GM23248 (cell line): ENCODE measurements at regions not wholly inside any gene's neighbourhood (a gene's known extent, or its start where the extent isn't known, plus 50 kb on each side); places are given as distances from the start of the nearest gene placed in this dataset.

Experiments
- DNase-seq: peaks from one replicate; pipeline ENCODE4 v3.0.0-alpha.2; 2015
- H2AFZ ChIP-seq: fragments of 200-600 bp; sonication (generic); 2 replicates; pipeline ENCODE4 v1.6.1; 2016; ENCODE audit warnings: antibody characterized with exemption
- H3F3A ChIP-seq: fragments of 200-600 bp; sonication (generic); 2 replicates; pipeline ENCODE4 v1.6.1; 2016; ENCODE audit warnings: mild to moderate bottlenecking, antibody characterized with exemption, mixed run types; ENCODE audit not compliant: insufficient read depth
- H3K27ac ChIP-seq: fragments of 200-600 bp; sonication (generic); 2 replicates; pipeline ENCODE4 v1.5.1; 2016; ENCODE audit warnings: mild to moderate bottlenecking
- H3K27me3 ChIP-seq: fragments of 200-600 bp; sonication (generic); replicated peaks from 2 replicates; pipeline ENCODE4 v1.6.1; 2016; ENCODE audit warnings: mild to moderate bottlenecking; ENCODE audit not compliant: insufficient read depth
- H3K36me3 ChIP-seq: fragments of 200-600 bp; sonication (generic); 2 replicates; pipeline ENCODE4 v1.6.1; 2016; ENCODE audit warnings: low read depth, mild to moderate bottlenecking
- H3K4me1 ChIP-seq: fragments of 200-600 bp; sonication (generic); 2 replicates; pipeline ENCODE4 v1.6.1; 2016; ENCODE audit warnings: mild to moderate bottlenecking; ENCODE audit not compliant: insufficient read depth
- H3K4me2 ChIP-seq: fragments of 200-600 bp; sonication (generic); one replicate; pipeline ENCODE4 v1.6.1; 2016; ENCODE audit warnings: mild to moderate bottlenecking; ENCODE audit not compliant: unreplicated experiment
- H3K4me3 ChIP-seq: fragments of 200-600 bp; sonication (generic); 2 replicates; pipeline ENCODE4 v1.5.1; 2016; ENCODE audit warnings: mild to moderate bottlenecking
- H3K79me2 ChIP-seq: fragments of 200-600 bp; sonication (generic); 2 replicates; pipeline ENCODE4 v1.6.1; 2016; ENCODE audit warnings: mild to moderate bottlenecking; ENCODE audit not compliant: insufficient read depth
- H3K9ac ChIP-seq: fragments of 200-600 bp; sonication (generic); 2 replicates; pipeline ENCODE4 v1.6.1; 2016; ENCODE audit warnings: mild to moderate bottlenecking
- H3K9me2 ChIP-seq: fragments of 200-600 bp; sonication (generic); 2 replicates; pipeline ENCODE4 v1.6.1; 2016; ENCODE audit warnings: mixed run types, mild to moderate bottlenecking, moderate library complexity; ENCODE audit not compliant: insufficient read depth
- H3K9me3 ChIP-seq: fragments of 200-600 bp; sonication (generic); one replicate; pipeline ENCODE4 v1.6.1; 2017; ENCODE audit warnings: low read depth
- H4K20me1 ChIP-seq: fragments of 200-600 bp; sonication (generic); 2 replicates; pipeline ENCODE4 v1.6.0; 2016; ENCODE audit not compliant: insufficient read depth
- EZH2 ChIP-seq: fragments of 200-600 bp; sonication (generic); IDR thresholded peaks from 2 replicates; pipeline ENCODE4 v1.6.1; 2018; ENCODE audit warnings: antibody characterized with exemption, mild to moderate bottlenecking; ENCODE audit not compliant: insufficient read depth, poor library complexity, severe bottlenecking
- EZH2phosphoT487 ChIP-seq: fragments of 200-600 bp; sonication (generic); IDR thresholded peaks from 2 replicates; pipeline ENCODE4 v1.6.1; 2018; ENCODE audit warnings: antibody characterized with exemption, moderate library complexity, mild to moderate bottlenecking, low read depth; ENCODE audit not compliant: insufficient read depth
- WGBS, 2 experiments: methylation state at CpG; one replicate each; pipeline ENCODE4 v1.1.6; 2015 to 2017; ENCODE audit warnings: low lambda C conversion rate in 2 of 2, low coverage in 1 of 2; ENCODE audit errors: missing lambda C conversion rate in 2 of 2; 5-methylcytosine and 5-hydroxymethylcytosine counted together
- in situ Hi-C: fragments of 300-500 bp; cut with MboI; formaldehyde crosslinking; loops from 2 replicates; pipeline ENCODE4 v1.15.0; 2020

DNA sequence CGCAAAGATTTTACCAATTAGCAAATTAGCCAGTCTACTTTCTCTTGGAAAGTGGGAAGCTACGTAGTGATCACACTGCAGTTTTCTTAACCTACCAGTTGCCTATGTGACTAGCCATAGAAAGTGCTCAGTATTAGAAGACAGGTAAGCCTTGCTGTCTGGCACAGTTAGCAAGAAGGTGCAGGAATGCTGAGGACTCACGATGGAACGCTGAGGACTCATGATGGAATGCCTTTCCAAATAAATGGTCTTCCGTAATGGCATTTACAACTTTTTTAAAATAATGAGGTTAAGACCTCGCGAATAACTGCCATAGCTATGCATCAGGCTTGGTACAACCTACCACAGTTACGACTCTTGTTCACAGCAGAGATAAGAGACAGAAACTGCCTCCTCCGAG is 1645.6 kb upstream of the MIR17HG start:
- no peaks in the 10 kb centered on the region for H3K9me2 ChIP-seq
- H3K4me3 ChIP-seq: no peak overlapping the region

GRCh38 chr13:89704040-89704439 is 1643.4 kb upstream of the MIR17HG start:
- Histone ChIP-seq H3K4me1 (no peaks in the 10 kb centered on the region), H3K36me3 (no peaks in the 10 kb centered on the region), H3F3A (no peaks in the 10 kb centered on the region), H3K27ac (no peak overlapping the region), H3K9me2 (no peaks in the 10 kb centered on the region), H3K4me3 (no peak overlapping the region), H3K9me3 (no peaks in the 10 kb centered on the region), H3K4me2 (no peak overlapping the region), H2AFZ (no peak overlapping the region), H3K27me3 (no peaks in the 10 kb centered on the region), H3K9ac (no peak overlapping the region), H4K20me1 (no peaks in the 10 kb centered on the region), H3K79me2 (no peaks in the 10 kb centered on the region)
- no peak for TF ChIP-seq EZH2phosphoT487
- no peak for TF ChIP-seq EZH2
- no peak for DNase-seq
- in situ Hi-C loops: no loop called here

More for the DNA sequence above, 1645.6 kb upstream of the MIR17HG start:
- no peak for DNase-seq
- no peaks in the 10 kb centered on the region for H4K20me1 ChIP-seq
- no peaks in the 10 kb centered on the region for H3K4me1 ChIP-seq
- H3K9ac ChIP-seq: no peak overlapping the region
- 54 to 56% methylated on average over 9 of the region's 9 CpGs for WGBS, 2 experiments
- in situ Hi-C loops: no loop called here
- no peak overlapping the region for H3K4me2 ChIP-seq
- no peak overlapping the region for H2AFZ ChIP-seq
- H3F3A ChIP-seq: no peaks in the 10 kb centered on the region
- H3K9me3 ChIP-seq: no peaks in the 10 kb centered on the region
- H3K27ac ChIP-seq: no peak overlapping the region
- H3K27me3 ChIP-seq: no peaks in the 10 kb centered on the region
- H3K36me3 ChIP-seq: no peaks in the 10 kb centered on the region
- TF ChIP-seq EZH2phosphoT487 (no peak), EZH2 (no peak)
- H3K79me2 ChIP-seq: no peaks in the 10 kb centered on the region

DNA sequence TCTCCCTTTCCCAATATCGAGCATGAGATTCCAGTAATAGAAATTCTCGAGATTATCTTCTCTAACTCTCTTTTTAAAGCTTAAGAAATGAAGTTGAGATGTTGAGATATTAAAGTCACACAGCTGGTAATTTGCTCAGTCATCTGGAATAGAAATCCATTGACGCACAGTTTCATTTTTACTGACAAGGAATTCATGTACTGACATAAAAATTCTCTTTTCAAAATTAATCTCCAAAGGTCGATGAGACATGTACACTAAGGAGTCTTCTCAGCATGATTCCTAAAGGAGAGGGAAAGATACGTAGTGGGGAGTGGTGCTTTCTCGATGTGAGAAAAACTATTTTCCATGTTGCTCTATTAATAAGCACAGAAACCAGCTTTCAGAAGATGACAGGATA is 1639.5 kb upstream of the MIR17HG start:
- in situ Hi-C loops: no loop called here
- Histone ChIP-seq H3K9me3 (no peaks in the 10 kb centered on the region), H3F3A (no peaks in the 10 kb centered on the region), H4K20me1 (no peaks in the 10 kb centered on the region), H3K4me3 (no peak overlapping the region), H3K79me2 (no peaks in the 10 kb centered on the region), H3K4me2 (no peak overlapping the region), H3K9me2 (no peaks in the 10 kb centered on the region), H3K4me1 (no peaks in the 10 kb centered on the region), H3K27ac (no peak overlapping the region), H2AFZ (no peak overlapping the region), H3K27me3 (no peaks in the 10 kb centered on the region), H3K9ac (no peak overlapping the region), H3K36me3 (no peaks in the 10 kb centered on the region)
- DNase-seq: no peak
- TF ChIP-seq EZH2phosphoT487: no peak
- no peak for TF ChIP-seq EZH2
- WGBS, 2 experiments: 11 to 14% methylated on average over 6 of the region's 6 CpGs

GRCh38 chr13:89721216-89721615 is 1626.3 kb upstream of the MIR17HG start:
- 21 to 25% methylated on average over 4 of the region's 4 CpGs for WGBS, 2 experiments
- H4K20me1 ChIP-seq: no peaks in the 10 kb centered on the region
- H3K4me1 ChIP-seq: no peaks in the 10 kb centered on the region
- H3K36me3 ChIP-seq: no peaks in the 10 kb centered on the region
- no peak overlapping the region for H3K4me2 ChIP-seq
- no peaks in the 10 kb centered on the region for H3K79me2 ChIP-seq
- H3K4me3 ChIP-seq: no peak overlapping the region
- H2AFZ ChIP-seq: no peak overlapping the region
- H3K9me2 ChIP-seq: no peaks in the 10 kb centered on the region
- in situ Hi-C loops: no loop called here
- H3K9me3 ChIP-seq: no peaks in the 10 kb centered on the region
- no peak overlapping the region for H3K9ac ChIP-seq
- H3K27me3 ChIP-seq: no peaks in the 10 kb centered on the region
- no peaks in the 10 kb centered on the region for H3F3A ChIP-seq
- TF ChIP-seq EZH2phosphoT487: no peak
- TF ChIP-seq EZH2: no peak
- DNase-seq: no peak
- no peak overlapping the region for H3K27ac ChIP-seq
